Thymus (tissue), 11 donors: ENCODE measurements at regions not wholly inside any gene's neighbourhood (a gene's known extent, or its start where the extent isn't known, plus 50 kb on each side); places are given as distances from the start of the nearest gene placed in this dataset.

Source experiments
- DNase-seq, 9 donors: peaks; one replicate each; pipeline ENCODE4 v3.0.0-alpha.2; 2013; ENCODE audit warnings: low spot score in 9 of 9, low read depth in 6 of 9, missing footprints in 1 of 9
- H3K27ac ChIP-seq, 2 donors: one replicate each; pipeline ENCODE4 v1.5.1; 2013; ENCODE audit warnings: control low read depth in 1 of 2, low read depth in 1 of 2, low read length in 1 of 2, mild to moderate bottlenecking in 1 of 2, moderate library complexity in 1 of 2
- H3K27me3 ChIP-seq, 2 donors: one replicate each; pipeline ENCODE4 v1.5.1; 2013; ENCODE audit warnings: low read length in 1 of 2; ENCODE audit not compliant: control insufficient read depth in 2 of 2, insufficient read depth in 1 of 2
- H3K36me3 ChIP-seq, 2 donors: one replicate each; pipeline ENCODE4 v1.5.1; 2013; ENCODE audit warnings: low read length in 1 of 2, mild to moderate bottlenecking in 1 of 2, moderate library complexity in 1 of 2; ENCODE audit not compliant: control insufficient read depth in 2 of 2, insufficient read depth in 2 of 2
- H3K4me1 ChIP-seq, 2 donors: one replicate each; pipeline ENCODE4 v1.5.1; 2013; ENCODE audit warnings: low read length in 2 of 2; ENCODE audit not compliant: control insufficient read depth in 2 of 2, insufficient read depth in 2 of 2
- H3K4me3 ChIP-seq, 2 donors: one replicate each; pipeline ENCODE4 v1.5.1; 2013; ENCODE audit warnings: low read length in 2 of 2, control low read depth in 1 of 2, mild to moderate bottlenecking in 1 of 2
- H3K9me3 ChIP-seq, 2 donors: one replicate each; pipeline ENCODE4 v1.5.1; 2013; ENCODE audit warnings: low read length in 1 of 2, mild to moderate bottlenecking in 1 of 2; ENCODE audit not compliant: control insufficient read depth in 2 of 2, insufficient read depth in 1 of 2
- WGBS: extraction: QIAGEN DNeasy Blood & Tissue Kit; methylation state at CpG from one replicate; pipeline ENCODE4 v1.1.7; 2013; 5-methylcytosine and 5-hydroxymethylcytosine counted together
- donor health status: healthy.

- H3K27me3 ChIP-seq: no peaks in the 10 kb centered on the region
- H3K9me3 ChIP-seq: peaks cover 0 to 6% of the 10 kb centered on the region in 2 donors
- H3K4me3 ChIP-seq: no peak overlapping the region
- H3K27ac ChIP-seq: peak overlapping the region in 1 of 2 donors; percentile 56
- peaks cover 6 to 7% of the 10 kb centered on the region in 2 donors for H3K4me1 ChIP-seq
- DNase-seq: peak in 1 of 9 donors; percentile 49
- 78% methylated on average over 2 of the region's 2 CpGs for WGBS
- no peaks in the 10 kb centered on the region for H3K36me3 ChIP-seq
Observed at GRCh38 chr12:116642683-116643082, 83.5 kb downstream of the MAP1LC3B2 start.

- Histone ChIP-seq H3K4me1 (peaks cover 4 to 6% of the 10 kb centered on the region in 2 donors), H3K27ac (no peak overlapping the region), H3K36me3 (no peaks in the 10 kb centered on the region), H3K27me3 (no peaks in the 10 kb centered on the region), H3K4me3 (no peak overlapping the region), H3K9me3 (peaks cover 0 to 6% of the 10 kb centered on the region in 2 donors)
- WGBS: 94% methylated on average over 4 of the region's 4 CpGs
- no peak for DNase-seq
Observed at GRCh38 chr12:116642106-116642505, 82.9 kb downstream of the MAP1LC3B2 start.

- Histone ChIP-seq H3K9me3 (peaks cover 0 to 6% of the 10 kb centered on the region in 2 donors), H3K4me1 (peaks cover 9 to 10% of the 10 kb centered on the region in 2 donors), H3K4me3 (no peak overlapping the region), H3K27me3 (no peaks in the 10 kb centered on the region), H3K27ac (no peak overlapping the region), H3K36me3 (no peaks in the 10 kb centered on the region)
- no peak for DNase-seq
- 42% methylated on average over 1 of the region's 1 CpG for WGBS
Observed at GRCh38 chr12:116640281-116640680, 81.1 kb downstream of the MAP1LC3B2 start.

- 95% methylated on average over 4 of the region's 4 CpGs for WGBS
Observed at GRCh38 chr12:116639765-116640164, 80.6 kb downstream of the MAP1LC3B2 start.

GRCh38 chr12:116638376-116638775, 79.2 kb downstream of the MAP1LC3B2 start:
- 98% methylated on average over 2 of the region's 2 CpGs for WGBS
- H3K27ac ChIP-seq: peak overlapping the region in 1 of 2 donors; percentile 13

More at GRCh38 chr12:116639765-116640164, 80.6 kb downstream of the MAP1LC3B2 start:
- no peak for DNase-seq
- Histone ChIP-seq H3K4me1 (peaks cover 10 to 11% of the 10 kb centered on the region in 2 donors), H3K36me3 (no peaks in the 10 kb centered on the region), H3K9me3 (peaks cover 0 to 3% of the 10 kb centered on the region in 2 donors), H3K4me3 (no peak overlapping the region), H3K27ac (no peak overlapping the region), H3K27me3 (no peaks in the 10 kb centered on the region)

GRCh38 chr12:116637589-116638150, 78.5 kb downstream of the MAP1LC3B2 start:
- no peak overlapping the region for H3K4me3 ChIP-seq
- no peaks in the 10 kb centered on the region for H3K27me3 ChIP-seq
- H3K36me3 ChIP-seq: no peaks in the 10 kb centered on the region
- no peak for DNase-seq
- 85% methylated on average over 6 of the region's 6 CpGs for WGBS
- no peak overlapping the region for H3K27ac ChIP-seq
- no peaks in the 10 kb centered on the region for H3K9me3 ChIP-seq
- H3K4me1 ChIP-seq: peaks cover 7 to 11% of the 10 kb centered on the region in 2 donors

More at GRCh38 chr12:116638376-116638775, 79.2 kb downstream of the MAP1LC3B2 start:
- H3K36me3 ChIP-seq: no peaks in the 10 kb centered on the region
- no peaks in the 10 kb centered on the region for H3K27me3 ChIP-seq
- H3K4me1 ChIP-seq: peaks cover 10 to 11% of the 10 kb centered on the region in 2 donors
- DNase-seq: no peak
- no peak overlapping the region for H3K4me3 ChIP-seq
- no peaks in the 10 kb centered on the region for H3K9me3 ChIP-seq

- Histone ChIP-seq H3K9me3 (no peaks in the 10 kb centered on the region), H3K4me1 (peaks cover 6 to 11% of the 10 kb centered on the region in 2 donors), H3K36me3 (no peaks in the 10 kb centered on the region), H3K27ac (no peak overlapping the region), H3K27me3 (no peaks in the 10 kb centered on the region), H3K4me3 (no peak overlapping the region)
- WGBS: 87% methylated on average over 11 of the region's 11 CpGs
- DNase-seq: no peak
Observed at GRCh38 chr12:116636608-116637519, 77.7 kb downstream of the MAP1LC3B2 start.

- Histone ChIP-seq H3K4me1 (peaks cover 6 to 11% of the 10 kb centered on the region in 2 donors), H3K9me3 (no peaks in the 10 kb centered on the region), H3K4me3 (peak overlapping the region in 1 of 2 donors; percentile 3), H3K36me3 (no peaks in the 10 kb centered on the region), H3K27ac (no peak overlapping the region), H3K27me3 (no peaks in the 10 kb centered on the region)
- DNase-seq: peak in 1 of 9 donors; percentile 43
- 7% methylated on average over 9 of the region's 9 CpGs for WGBS
Observed at GRCh38 chr12:116635487-116635886, 76.3 kb downstream of the MAP1LC3B2 start.

- H3K27ac ChIP-seq: no peak overlapping the region
- no peak overlapping the region for H3K4me3 ChIP-seq
- no peaks in the 10 kb centered on the region for H3K27me3 ChIP-seq
- no peaks in the 10 kb centered on the region for H3K9me3 ChIP-seq
- whole genome bisulfite sequencing: 94% methylated on average over 5 of the region's 5 CpGs
- peaks cover 5 to 6% of the 10 kb centered on the region in 2 donors for H3K4me1 ChIP-seq
- no peaks in the 10 kb centered on the region for H3K36me3 ChIP-seq
- no peak for DNase-seq
Observed at GRCh38 chr12:116633476-116633875, 74.3 kb downstream of the MAP1LC3B2 start.
